ENCODE measurements at regions not wholly inside any gene's neighbourhood (a gene's known extent, or its start where the extent isn't known, plus 50 kb on each side); places are given as distances from the start of the nearest gene placed in this dataset.
A peak's percentile ranks its signal among the peaks of the same experiment; 100 is the strongest.

DNA sequence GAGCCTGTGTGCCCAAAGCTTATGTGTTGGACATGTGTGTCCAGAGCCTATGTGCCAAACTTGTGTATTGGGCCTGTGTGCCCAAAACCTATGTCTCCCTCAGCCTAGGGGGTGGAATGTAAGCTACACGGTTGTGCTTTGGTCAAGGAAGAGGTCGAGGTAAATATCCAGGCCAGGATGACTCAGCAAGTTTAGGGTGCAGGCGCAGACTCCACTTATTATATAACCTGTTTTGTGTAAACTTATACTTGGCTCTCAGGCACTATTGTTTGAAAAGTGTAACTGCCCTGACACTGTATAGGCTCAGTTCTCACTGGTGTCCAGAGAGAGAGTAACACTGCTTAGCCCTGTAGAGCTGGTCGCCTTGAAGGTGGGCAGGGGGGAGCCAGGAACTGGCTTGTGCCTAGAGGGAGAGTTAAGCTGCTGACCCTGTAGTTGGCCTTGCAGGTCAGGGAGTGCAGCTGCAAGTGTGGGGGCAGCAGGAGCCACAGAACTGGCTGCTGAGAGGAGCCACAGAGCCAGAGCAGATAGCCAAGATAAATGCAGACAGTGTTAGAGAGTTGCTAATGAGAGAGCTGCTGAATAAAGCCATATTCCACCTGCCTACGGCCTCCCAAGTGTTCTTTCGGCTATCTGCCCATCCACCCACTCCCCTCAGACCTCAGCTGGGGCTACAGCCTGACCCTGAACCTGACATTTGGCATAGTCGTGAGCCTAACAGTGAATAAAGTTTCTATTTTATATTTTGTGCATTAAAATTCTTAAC lies 517.2 kb upstream of the SLITRK1 start:
- no peak for DNase-seq

DNA sequence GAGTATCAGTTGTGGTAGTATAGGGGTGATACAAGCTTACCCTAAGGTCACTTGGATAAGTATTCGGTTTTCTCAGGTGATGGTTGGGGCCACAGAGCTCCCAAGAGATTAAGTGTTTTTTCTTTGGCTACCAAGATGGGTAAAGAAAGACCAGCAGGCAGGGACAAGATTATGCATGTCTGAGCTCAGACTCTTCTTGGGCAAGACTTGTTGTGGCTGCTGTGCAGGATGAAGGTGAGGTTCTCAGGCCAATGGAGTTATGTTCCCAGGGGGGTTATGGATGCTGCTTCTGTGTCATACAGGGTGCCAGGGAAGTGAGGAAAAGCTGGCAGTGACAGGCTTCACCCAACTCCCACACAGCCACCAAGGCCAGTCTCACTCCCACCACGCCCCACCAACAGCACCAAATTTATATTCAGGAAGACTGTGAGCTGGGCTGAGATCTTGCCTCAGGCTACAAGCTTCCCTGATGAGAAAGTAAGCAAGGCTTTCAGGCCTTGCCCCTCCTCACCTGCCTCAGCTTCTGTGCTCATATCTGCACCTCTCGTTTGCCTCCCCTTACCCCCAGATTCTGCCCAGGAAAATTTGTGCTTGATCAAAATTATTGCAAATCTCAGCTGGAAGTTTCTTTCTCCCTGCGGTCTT lies 511.8 kb upstream of the SLITRK1 start:
- DNase-seq: peak; percentile 51

DNA sequence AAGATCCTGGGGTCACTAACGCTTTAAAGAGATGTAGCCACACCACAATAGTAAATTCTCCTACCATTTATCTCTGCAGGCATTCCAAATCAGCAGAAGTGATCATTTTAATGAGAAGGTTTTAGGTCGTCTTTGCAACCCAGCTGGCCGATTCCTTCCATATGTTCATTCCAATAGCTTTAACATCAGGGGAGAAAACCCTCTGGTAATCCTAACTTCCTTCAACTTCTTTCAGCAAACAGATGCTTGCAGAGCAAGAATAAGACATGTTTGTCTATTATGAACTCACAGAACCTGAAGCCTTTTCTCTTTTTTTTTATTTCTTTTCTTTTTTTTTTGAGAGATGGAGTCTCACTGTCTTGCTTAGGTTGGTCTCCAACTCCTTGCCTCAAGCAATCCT lies 498.6 kb upstream of the SLITRK1 start:
- peak; percentile 71 for DNase-seq

DNA sequence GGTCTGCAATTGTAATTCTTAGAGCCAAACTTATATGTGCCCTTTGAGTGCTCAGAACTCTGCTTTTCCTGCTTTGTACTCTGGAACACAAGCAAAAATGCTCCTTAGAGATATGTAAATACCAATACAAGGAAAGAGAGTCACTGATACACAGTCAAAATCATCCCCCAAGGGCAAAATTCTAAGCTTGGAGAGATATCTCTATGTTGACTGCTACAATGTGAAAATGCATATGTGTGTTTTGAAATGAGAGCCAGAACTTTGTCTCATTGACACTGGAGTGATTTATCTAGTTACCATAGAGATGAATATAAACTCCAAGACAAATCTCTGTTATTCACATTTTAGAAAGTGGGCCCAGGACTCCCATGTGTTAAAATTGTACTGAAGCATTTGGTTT lies 494.8 kb upstream of the SLITRK1 start:
- no peak for DNase-seq

DNA sequence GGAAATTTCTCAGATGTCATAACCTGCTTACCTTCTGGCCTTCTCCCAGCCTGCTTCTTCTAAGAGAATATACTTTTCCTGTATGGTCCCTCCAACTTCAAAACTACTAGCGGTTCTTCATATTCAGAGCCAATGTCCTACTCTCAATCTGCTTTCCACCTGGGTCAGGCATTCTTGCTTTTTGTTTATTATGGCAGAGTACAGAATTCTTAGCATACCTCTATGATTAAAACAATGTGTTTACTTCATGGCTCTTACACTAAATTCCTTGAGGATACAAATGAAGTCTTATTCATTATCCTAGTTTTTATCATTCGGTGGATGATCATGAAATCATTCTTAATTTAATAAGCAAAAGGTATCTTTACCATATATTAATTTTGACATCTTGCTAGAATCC lies 484.2 kb upstream of the SLITRK1 start:
- no peak for DNase-seq

DNA sequence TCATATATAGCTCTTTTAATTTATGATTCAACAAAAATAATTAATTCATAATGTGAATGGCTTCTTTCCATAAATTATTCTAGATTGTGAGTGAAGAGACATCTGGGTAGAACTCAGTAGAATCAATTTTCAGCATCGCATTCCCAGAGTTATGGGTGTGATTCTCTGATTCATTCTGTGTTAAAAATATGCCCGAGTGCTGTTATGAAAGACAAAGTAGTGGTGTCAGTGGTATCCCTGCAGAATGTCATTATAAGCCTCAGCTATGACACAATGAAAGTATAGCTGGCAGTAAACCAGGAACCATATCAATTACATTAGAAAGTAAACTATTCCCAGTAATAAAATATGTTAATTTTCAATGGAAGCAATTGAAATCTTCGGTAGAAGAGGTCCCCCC lies 480.5 kb upstream of the SLITRK1 start:
- DNase-seq: no peak

DNA sequence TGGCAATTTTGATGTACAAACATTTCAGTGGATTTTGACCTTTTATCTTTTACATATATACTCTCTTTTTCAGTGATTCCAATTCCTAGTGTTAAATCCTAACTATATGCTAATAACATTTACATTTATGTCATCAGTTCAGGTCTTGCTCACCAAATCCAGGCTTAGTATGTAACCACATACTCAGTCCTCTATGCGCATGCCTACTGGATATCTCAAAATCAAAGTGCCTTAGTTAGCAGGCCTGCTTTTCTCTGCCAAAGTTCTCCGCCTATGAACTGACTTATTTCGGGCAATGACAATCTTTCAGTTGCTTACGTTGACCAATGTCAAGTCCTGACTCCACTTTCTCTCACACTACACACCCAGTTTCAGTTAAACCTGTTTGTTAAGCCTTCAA lies 478.5 kb upstream of the SLITRK1 start:
- DNase-seq: no peak

DNA sequence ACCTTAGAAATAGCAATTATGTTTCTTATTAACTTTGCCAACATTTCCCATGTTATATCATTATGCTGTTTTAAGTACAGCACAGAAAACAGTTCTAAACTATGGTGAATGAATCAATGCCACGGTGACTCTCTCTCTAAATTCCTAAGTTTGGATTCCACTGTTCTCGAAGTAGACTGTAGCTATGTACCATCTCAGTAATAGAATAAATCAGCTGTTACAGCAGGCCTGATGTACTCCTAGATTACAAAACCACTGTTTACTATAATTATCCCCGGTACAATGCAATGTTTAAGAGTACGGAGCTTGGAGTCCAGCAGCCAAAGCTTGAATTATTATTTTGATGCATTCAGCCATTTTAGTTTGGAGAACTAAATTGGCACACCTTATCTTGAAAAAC lies 476.3 kb upstream of the SLITRK1 start:
- peak; percentile 32 for DNase-seq

DNA sequence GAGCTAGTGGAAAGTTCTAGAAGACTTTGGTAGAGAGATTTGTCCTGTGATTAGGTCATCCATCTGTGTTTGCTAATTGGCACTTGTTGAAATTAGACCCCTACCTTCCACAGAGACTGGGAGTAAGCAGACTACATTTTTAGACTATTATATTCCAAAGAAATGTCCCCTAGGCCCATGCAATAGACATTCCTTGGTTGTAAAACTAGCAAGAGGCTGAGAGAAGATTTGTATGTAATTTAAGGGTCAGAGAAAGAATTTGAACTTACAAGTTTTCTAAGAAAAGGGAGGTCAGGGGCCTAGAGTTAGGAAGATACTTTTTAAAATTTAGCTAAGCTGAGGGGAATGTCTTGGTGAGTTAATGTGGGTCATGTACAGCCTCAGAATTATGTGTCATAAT lies 470.7 kb upstream of the SLITRK1 start:
- no peak for DNase-seq

DNA sequence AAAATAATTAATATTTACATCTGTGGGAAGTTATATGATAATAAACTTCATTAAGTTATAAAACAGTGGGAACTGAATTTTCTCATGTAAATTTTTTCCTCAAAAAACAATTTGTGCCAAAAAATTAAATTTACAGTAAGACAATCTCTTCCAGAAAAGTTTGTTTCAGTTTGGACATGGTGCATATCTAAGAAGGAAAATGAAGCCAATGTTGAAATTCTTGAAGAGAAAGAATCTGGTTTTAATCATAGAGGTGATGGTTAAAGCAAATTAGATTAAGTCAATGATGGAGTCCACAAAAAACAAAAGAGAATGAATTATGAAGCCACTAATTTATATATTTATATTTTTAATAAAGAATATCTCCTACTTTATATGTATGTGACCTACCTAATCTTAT lies 457.2 kb upstream of the SLITRK1 start:
- DNase-seq: no peak

DNA sequence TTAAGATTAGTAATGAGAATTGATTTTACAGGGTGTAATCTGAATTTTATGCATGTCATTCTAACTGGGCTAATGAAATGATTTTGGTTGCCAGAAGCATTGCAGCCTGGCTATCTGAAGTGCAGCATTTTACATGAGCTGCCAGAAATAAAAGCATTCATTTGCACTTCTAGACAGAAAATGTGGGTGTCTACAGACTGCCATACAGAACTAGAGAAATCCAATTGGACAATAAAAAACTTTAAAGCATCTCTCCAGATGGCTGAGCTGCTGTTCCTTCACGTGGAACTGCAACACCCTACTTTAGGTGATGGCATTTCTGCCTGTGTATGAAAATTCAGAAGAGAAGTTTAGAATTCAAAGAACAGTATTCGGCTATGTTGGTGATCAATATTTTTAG lies 450.1 kb upstream of the SLITRK1 start:
- DNase-seq: no peak

DNA sequence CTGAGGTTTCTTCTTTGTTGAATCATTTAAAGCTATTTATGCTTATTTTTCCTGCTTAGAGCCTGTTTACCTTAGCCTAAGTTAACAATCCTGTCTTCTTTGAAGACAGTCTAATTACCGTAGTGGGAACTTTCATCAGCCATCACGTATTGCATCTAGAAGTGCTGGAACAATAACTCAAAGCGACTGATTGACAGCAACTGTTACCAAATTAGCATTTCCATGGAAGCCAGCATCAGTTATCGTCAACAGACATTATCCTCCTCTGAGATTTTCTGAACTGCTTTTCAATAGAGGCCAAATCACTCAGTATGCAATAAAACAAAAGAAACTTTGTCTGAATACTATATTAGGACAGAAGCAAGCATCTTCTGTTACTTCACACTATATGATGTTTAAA lies 433.3 kb upstream of the SLITRK1 start:
- DNase-seq: no peak

DNA sequence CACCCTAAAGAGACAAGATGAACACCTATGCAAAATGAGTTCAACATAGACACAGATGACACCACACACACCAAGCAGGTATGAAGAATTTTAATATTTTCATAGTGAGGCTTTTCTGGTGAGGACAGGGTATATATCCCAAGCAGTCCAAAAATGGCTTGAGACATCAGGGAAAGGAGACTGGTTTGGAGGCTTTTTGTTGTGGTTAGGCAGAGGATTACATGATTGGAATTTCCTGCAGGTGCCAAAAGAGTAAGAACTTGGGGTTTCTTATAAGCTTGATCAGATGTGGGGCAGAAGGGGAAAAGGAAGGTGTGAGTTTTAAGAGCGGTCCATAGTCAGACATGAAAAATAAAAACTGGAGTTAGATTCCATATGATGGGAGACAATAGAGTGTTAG lies 420.8 kb upstream of the SLITRK1 start:
- no peak for DNase-seq

DNA sequence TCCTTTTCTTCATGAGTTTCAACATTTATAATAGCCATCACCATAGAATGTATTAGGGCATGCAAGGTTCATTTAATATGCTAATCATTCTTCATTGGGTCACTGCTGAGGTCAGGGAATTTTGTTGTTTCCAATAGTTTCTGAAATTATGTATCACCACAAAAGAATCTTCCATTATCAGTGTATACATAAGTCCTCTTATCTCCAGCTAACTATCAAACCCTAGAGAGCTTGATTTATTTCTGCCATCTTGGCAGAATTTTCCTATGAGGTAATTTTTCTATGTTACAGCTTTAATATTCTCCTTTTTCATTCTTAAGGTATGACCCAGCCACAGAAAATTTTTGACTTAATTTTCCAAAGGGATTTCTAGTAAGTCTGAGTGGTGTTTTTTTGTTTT lies 415.0 kb upstream of the SLITRK1 start:
- no peak for DNase-seq

DNA sequence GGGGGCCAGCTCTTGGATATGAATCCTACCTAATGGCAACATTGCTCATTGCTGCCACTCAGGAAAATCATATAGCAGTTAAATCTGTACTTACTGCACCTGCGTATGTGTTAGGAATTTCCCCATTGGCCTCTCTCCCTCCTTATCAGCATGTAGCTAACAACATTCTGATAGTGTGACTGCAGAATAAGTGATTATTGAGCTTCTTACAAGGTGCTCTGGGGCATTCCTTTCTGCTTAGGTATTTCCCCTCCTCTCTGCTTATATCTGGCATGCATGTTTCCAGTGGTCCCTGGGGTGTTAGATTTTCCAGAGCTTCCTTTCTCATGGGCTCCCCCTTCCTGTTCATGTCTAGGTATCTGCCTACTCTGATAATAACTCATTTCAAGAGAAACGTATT lies 414.1 kb upstream of the SLITRK1 start:
- DNase-seq: no peak

DNA sequence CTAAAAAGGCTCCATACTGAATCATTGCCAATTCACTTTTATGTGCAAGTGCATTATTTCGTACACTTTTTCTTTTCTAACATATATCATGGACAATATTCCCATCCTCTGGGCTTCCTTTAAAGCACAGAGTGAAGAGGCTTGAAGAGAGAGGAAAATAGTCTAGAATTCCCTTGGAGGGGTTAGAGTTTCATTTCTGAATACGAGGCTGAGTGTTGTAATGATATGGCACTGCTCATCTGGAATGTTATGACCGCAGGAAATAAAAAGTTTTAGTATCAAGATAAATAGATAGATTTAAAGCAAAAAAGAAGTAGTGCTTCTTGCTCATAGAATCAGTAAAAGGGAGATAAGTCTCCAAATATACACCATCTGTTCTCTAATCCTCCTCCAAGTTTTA lies 412.3 kb upstream of the SLITRK1 start:
- DNase-seq: no peak

DNA sequence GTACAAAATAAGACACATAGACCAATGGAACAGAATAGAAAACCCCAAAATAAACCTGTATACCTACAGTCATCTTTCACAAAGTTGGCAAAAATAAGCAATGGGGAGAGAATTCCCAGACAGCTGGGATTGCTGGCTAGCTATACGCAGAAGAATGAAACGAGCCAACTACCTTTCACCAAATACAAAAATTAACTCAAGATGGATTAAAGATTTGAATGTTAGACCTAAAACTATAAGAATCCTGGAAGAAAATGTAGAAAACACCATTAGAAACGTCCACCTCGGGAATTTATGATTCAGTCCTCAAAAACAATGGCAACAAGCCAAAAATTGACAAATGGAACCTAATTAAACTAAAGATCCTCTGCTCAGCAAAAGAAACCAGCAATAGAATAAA lies 408.1 kb upstream of the SLITRK1 start:
- DNase-seq: no peak

DNA sequence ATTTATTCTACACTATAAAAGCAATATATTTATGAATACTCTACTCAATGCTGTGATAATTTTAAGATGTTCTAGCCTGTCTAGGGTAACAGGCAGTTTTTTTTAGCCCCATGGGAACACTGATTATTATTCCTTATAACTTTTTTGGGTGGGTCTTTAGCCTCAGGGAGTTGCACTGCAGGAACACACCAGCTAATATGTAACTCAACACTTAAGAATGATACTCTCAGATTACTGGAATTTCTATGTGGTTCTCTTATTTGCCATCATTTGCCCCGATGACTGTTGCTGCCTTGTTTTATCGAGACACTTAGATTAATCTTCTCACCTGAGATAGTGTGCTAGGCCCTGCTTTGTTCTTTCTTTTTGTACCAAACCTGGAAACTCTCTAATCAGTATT lies 396.9 kb upstream of the SLITRK1 start:
- DNase-seq: no peak

DNA sequence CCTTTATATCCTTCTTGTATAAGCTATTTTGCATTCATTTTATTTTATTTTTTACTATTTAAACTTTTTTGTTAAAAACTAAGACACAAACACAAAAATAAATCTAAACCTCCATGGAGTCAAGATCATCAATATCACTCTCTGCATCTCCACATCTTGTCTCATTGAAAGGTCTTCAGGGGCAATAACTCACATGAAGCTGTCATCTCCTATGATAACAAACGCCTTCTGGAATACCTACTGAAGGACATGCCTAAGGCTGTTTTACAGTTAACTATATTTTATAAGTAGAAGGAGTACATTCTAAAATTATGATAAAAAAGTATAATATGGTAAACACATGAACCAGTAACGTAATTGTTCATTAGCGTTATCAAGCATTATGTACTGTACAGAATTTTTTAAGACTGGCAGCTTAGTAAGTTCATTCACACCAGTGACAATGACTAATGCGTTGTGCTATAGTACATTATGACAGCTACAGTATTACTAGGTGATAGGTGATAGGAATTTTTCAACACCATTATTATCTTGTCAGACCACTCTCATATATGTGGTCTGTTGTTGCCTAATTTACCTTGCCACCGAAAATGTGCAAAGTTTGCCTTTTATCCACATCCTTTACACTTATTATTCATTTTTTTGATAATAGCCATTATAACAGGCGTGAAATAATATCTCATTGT lies 390.7 kb upstream of the SLITRK1 start:
- no peak for DNase-seq

DNA sequence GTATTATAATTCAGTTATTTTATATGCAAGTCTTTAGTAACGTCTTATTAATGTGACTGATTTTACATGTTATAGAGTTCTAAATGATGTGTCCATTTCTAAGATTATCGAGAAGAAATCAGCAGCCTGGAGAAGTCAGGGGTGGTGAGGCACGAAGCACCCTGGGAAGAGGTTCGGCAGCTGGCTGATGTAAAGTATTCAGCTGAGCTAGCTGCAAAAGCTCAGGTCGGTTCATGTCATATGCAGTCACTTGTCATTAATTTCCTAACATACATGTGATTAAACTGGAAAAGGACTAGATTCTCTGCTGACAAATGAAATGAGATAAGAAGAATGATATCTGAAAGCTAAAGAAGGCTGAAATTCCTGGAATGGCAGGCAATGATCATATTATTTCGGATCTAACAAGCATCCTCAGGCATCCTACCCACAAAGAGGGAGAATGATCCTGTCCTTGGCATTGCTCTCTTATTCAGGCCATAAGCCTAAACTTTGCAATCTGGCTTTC lies 383.0 kb upstream of the SLITRK1 start:
- no peak for DNase-seq

DNA sequence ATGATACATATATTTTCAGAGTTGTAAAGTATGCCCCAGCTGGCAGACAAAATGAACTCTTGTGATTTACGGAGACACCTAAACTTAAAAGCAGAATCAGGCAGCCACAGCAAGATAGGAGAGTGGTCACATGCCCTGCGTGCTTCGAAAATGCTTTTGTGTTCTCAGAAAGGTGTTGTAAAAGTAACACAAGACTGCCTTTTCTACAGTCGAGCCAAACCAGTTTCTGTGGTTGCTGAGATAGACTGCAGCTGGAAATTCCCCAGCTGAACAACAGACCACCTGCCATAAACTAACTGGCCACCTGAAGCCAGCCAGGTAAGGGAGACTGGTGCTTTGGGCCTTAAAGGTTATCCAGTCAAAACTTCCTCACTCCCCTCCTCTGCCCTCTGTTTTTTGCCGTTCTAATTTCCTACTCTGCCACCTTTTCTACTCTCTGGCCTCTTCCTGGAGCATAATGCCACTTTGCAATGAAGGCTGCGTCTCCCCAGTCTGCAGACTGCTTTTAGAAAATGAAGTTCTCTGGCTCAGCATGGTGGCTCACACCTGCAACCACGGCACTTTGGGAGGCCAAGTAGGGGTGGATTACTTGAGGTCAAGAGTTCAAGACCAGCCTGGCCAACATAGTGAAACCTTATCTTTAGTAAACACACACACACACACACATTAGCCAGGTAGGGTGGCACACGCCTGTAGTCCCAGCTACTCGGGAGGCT lies 381.2 kb upstream of the SLITRK1 start:
- no peak for DNase-seq

DNA sequence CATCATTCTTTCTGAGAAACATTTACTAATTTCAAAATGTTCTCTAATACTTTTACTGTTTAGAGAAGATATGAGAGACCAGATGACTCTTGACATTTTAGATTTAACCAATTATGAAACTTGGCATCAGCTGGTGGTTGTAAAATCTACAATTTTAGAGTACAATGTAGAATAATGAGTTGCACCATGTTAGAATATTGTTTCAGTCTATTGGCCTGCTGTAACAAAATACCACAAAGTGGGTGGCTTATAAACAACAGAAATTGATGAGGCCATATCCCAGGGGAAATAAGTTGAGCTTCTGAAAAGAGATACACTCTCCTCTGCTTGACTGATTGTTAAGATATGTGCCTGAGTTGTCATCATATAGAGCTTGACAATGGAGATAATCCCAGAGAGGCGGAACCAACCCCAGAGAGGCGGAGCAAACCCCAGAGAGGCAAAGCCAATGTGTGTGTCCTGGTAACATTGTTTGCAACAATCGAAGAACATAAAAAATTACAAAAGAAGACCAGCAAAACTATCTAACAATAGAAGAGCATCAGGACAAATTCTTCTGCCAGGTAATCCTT lies 373.0 kb upstream of the SLITRK1 start:
- peak; percentile 3 for DNase-seq

DNA sequence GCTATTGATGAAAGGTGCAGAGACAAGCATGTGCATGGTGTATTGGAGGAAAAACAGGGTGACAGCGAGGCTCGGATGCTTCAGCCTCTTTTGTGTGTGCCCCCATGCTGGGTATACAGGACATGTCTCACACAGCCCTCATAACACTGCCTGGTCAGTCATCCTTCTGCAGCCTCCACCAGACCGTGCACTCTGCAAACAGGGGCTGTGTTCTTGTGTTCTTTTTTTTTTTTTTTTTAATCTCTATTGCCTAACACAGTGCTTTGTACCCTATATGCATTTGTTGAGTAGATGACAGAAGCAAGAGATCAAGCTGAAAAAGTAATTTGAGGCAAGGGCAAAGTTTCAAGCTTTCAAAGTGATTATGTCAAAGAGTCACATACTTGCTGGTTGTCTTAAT lies 367.2 kb upstream of the SLITRK1 start:
- peak; percentile 0 for DNase-seq
